Psoas muscle (tissue), 7 donors: ENCODE measurements at regions not wholly inside any gene's neighbourhood (a gene's known extent, or its start where the extent isn't known, plus 50 kb on each side); places are given as distances from the start of the nearest gene placed in this dataset.

Source experiments
- ATAC-seq, 4 donors: fragments of 200-7000 bp; cut with Tn5 transposase; one replicate each; pipeline ENCODE4 v1.9.1; 2020; ENCODE audit warnings: moderate library complexity in 3 of 4, mild to moderate bottlenecking in 2 of 4
- DNase-seq, 2 donors: peaks; one replicate each; pipeline ENCODE4 v3.0.0-alpha.2; 2020
- H3K27ac ChIP-seq: fragments of 200-600 bp; one replicate; pipeline ENCODE4 v1.8.0; 2022
- H3K27me3 ChIP-seq, 3 donors: fragments of 200-600 bp in 1 of 3; one replicate each; pipeline versions ENCODE4 v1.6.1 to v1.8.0; 2013 to 2022; ENCODE audit warnings: low read length in 2 of 3, mild to moderate bottlenecking in 2 of 3, moderate library complexity in 1 of 3; ENCODE audit not compliant: insufficient read depth in 3 of 3
- H3K36me3 ChIP-seq, 2 donors: fragments of 200-600 bp in 1 of 2; one replicate each; pipeline versions ENCODE4 v1.6.1 to v1.8.0; 2013 to 2022; ENCODE audit warnings: low read depth in 1 of 2, mild to moderate bottlenecking in 1 of 2, moderate library complexity in 1 of 2; ENCODE audit not compliant: insufficient read depth in 1 of 2
- H3K4me1 ChIP-seq: fragments of 200-600 bp; one replicate; pipeline ENCODE4 v1.8.0; 2022
- H3K4me3 ChIP-seq: fragments of 200-600 bp; one replicate; pipeline ENCODE4 v1.8.0; 2022; ENCODE audit warnings: mild to moderate bottlenecking
- H3K9me3 ChIP-seq: fragments of 200-600 bp; one replicate; pipeline ENCODE4 v1.8.0; 2022
- CTCF ChIP-seq: fragments of 200-600 bp; IDR thresholded peaks from one replicate; pipeline ENCODE4 v1.8.0; 2022; ENCODE audit warnings: antibody characterized with exemption
- WGBS, 3 donors: extraction: QIAGEN DNeasy Blood & Tissue Kit; methylation state at CpG; one replicate each; pipeline versions ENCODE4 v1.1.6 to v1.1.7; 2013; 5-methylcytosine and 5-hydroxymethylcytosine counted together
- intact Hi-C, 2 donors: fragments of 100-400 bp; cut with DNase I; formaldehyde crosslinking; loops; one replicate each; pipeline versions ENCODE4 v1.11.0 to v1.14.2; 2022
- donor health status: healthy with polysubstance abuse.
- donor health status: DM: no; HTN: no; CAD: no; lungs with moderate emphysema.
- donor health status: Bipolar disorder and iron deficiency.
- donor health status: healthy.
- donor health status: DM: yes; HTN: yes; CAD: no.
- donor health status: DM: no; HTN: no; CAD: no.
- donor health status: DM: yes; HTN: yes; CAD: no.

- TF ChIP-seq CTCF = no peak
- Histone ChIP-seq H3K36me3 (no peaks in the 10 kb centered on the region), H3K4me1 (no peaks in the 10 kb centered on the region), H3K4me3 (no peak overlapping the region), H3K27me3 (no peaks in the 10 kb centered on the region), H3K27ac (no peak overlapping the region), H3K9me3 (no peaks in the 10 kb centered on the region)
- no peak for DNase-seq
- intact Hi-C loops = no loop called here
- WGBS, 3 donors = 88 to 91% (median 90%) methylated on average over 2 of the region's 2 CpGs
- ATAC-seq = no peak
These were observed 572.3 kb downstream of the PCDH11X start for GRCh38 chrX:92351511-92351910.
